ENCODE measurements at regions not wholly inside any gene's neighbourhood (a gene's known extent, or its start where the extent isn't known, plus 50 kb on each side); places are given as distances from the start of the nearest gene placed in this dataset.

DNA sequence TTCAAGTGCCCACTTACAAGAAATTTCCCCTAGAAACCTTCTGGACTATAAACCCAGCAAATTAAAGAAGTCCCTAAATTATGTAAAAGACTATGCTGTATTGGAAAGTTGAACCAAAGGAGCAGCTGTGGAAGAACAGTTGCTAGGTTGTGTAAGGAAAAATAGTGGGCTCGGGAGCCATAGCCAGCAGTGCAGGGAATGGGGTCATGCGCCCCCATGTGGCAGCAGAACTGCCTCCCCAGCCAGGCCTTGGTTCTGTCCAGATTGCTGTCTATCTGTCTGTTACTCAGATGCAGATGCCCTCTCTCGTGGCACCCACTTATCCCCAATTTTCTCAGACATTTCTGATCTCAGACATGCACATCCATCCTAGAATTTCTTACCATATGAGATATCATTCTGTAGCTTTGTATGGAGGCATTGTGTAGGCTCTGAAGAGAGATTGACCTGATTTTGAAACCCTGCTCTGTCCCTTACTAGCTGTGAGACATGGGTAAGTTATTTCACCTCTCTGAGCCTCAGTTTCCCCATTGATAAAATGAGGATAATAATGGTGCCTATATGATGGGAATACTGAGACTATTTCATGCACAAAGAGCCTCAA lies 258.3 kb downstream of the SS18 start:
- TF ChIP-seq POLR2A (IDR thresholded peaks at IDR 0.05) = no peak
- TF ChIP-seq, protein P1, sequence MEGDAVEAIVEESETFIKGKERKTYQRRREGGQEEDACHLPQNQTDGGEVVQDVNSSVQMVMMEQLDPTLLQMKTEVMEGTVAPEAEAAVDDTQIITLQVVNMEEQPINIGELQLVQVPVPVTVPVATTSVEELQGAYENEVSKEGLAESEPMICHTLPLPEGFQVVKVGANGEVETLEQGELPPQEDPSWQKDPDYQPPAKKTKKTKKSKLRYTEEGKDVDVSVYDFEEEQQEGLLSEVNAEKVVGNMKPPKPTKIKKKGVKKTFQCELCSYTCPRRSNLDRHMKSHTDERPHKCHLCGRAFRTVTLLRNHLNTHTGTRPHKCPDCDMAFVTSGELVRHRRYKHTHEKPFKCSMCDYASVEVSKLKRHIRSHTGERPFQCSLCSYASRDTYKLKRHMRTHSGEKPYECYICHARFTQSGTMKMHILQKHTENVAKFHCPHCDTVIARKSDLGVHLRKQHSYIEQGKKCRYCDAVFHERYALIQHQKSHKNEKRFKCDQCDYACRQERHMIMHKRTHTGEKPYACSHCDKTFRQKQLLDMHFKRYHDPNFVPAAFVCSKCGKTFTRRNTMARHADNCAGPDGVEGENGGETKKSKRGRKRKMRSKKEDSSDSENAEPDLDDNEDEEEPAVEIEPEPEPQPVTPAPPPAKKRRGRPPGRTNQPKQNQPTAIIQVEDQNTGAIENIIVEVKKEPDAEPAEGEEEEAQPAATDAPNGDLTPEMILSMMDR (IDR thresholded peaks at IDR 0.05) = peak in 3 of 4 experiments; percentile 30 to 42 (median 33)
- no peak for TF ChIP-seq POLR2AphosphoS5 (IDR thresholded peaks at IDR 0.05)
